GM19372 (cell line): ENCODE measurements at regions not wholly inside any gene's neighbourhood (a gene's known extent, or its start where the extent isn't known, plus 50 kb on each side); places are given as distances from the start of the nearest gene placed in this dataset.
"Not testable (repeated sequence)": the region's sequence is repeated elsewhere in the genome, so short reads cannot be mapped to it uniquely, and the experiment has no call there.

Experiments used
- ATAC-seq: cut with Tn5 transposase; IDR thresholded peaks from one replicate; pipeline ENCODE4 v1.9.1; 2021; ENCODE audit warnings: mild to moderate bottlenecking, low read depth, moderate library complexity; ENCODE audit not compliant: unreplicated experiment

DNA sequence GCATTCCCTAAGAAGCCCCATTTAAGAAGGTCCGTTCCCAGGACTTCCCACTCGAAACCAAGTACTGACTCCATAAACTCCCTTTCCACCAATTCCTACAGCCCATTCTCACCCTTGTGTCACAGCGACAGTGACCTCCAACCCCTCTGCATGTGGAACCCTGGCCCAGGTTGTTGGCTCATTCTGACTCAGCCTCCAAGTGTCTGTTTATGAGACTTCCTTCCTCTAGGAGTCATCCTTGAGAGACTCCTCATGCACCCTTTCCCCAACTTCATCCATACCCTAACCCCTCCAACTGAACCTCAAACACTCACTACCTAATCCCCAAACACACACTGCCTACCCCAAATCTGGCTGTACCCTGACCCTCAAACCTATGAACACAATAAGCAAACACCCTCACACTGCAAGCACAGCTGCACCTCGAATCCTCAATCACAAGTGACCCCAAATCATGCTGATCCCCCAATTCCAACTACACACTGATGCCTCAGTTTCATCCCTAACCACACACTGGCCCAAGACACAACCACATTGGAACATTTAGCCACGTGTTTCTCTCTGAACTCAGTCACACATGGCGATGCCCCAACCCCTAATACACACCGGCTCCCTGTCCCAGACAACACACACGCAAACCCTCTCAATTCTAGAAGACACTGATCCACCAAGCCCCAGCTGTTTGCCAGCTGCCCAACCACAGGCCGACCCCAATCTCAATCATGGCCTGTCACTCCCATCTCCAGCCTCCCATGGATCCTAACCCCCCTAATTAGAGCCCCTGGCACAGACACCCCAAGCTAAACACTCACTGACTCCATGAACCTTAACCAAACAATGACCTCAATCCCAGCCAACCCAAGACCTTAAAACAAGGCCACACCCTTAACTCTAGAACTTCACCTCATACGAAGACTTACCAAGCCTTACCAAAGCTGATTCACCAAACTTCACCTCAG, 219.6 kb downstream of the CYP26B1 start:
- no peak for ATAC-seq

- ATAC-seq = no peak
Observed at GRCh38 chr2:71926876-71927756, 220.5 kb downstream of the CYP26B1 start.

GRCh38 chr2:71926089-71926447, 221.6 kb downstream of the CYP26B1 start:
- no peak for ATAC-seq

DNA sequence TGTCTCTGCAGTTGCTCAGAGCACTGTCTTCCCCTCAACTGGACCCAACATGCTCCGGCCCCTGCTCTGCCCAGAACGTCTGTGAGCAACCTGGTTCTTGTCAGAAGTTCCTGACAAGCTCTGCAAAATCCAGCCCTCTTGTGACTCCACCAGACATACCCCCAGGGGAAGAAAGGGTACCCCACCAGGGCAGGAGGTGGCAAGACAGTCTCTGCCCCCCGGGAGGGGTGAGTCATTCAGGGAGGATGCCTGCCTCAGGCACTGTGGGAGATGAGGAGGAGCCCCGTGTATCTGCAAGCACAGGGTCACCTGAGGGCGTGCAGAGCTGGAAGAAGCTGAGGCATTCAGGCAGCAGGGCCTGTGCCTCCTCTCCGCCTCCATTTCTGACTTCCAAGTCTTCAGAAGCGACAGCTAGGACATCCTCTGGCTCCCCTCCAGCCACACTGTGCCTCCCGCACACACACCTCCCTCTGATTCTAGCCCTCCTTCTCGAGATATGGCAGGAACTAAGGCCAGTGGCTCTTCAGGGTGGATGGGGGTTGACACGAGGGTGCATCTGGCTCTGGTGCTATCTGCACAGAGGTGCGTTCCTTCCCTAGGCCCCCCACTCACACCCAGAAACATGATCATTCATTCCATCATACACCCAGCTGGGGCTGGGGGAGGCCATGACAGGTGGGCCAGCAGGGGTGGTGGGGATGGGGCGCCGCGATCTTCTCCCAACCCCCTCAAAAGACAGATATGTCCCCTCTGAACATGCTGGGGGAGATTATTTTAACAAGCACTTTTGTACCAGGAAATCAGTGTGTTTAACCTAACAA, 222.2 kb downstream of the CYP26B1 start:
- ATAC-seq = no peak

DNA sequence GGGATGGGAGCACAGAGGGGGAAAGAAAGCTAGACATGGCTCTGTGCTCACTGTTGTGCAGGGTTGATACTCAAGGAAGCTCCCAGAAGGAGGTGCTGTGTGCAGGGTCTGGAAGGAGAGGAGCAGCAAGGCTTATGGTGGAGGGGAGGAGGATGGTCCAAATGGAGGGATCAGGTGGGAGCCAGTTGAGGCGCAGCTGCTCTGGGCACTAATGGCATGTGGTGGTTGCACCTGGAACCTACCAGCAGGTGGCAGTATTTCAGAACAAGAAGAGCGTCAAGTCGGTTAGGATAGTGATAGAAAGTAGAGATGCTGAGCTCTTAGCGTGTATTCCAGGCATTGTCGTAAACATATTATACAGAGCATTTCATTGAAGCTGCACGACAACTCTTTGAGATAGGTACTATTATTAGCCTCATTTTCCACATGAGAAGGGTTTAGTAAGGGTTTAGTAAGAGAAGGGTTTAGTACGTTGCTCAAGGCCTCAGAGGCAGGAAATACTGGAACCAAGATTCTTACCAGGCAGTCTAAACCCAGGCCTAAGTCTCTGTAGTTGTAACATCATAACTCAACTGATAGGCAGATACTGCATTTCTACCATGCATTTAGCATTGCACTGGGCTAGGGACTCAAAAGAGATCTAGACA, 223.7 kb downstream of the CYP26B1 start:
- peak; percentile 77 for ATAC-seq

DNA sequence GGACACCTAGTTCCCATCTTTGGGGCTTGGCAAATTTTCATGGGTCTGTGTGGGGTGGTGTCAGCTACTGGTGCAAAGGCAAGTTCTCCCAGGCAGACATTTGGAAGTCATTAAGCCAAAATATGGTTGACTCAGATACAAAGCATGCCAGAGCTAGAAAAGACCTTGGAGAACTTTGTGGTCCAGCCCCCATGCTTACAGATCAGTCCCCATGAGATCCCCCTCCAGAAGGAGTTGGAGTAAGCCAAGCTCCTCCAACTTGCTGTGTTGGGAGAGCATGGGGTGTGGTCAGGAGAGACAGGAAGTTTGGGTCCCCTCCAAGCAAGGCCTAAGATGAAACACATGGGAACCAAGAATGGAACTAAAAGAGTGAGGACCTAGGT, 224.5 kb downstream of the CYP26B1 start:
- ATAC-seq = no peak

GRCh38 chr2:71922499-71923142, 225.0 kb downstream of the CYP26B1 start:
- no peak for ATAC-seq

DNA sequence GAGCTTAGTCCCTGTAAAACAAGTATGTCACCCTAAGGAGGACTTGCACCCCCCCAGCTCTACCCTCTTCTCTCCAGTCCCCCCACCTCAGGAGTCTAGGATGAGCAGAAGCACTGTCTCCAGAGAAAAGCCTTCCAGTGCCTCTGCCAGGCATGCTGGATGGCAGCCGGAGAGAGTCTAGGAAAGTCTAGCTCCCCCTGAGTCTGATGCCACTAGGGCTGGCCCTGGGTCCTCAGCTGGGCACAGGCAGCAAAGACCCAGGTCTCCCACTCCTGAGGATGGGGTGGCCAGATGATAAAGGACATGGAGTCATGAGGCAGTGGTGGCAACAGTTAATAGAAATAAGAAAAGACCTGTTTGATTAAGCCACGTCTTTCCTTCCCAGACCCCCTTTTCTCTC, 225.6 kb downstream of the CYP26B1 start:
- ATAC-seq = no peak

GRCh38 chr2:71920819-71921218, 226.8 kb downstream of the CYP26B1 start:
- ATAC-seq = not testable (repeated sequence)

- no peak for ATAC-seq
Observed at GRCh38 chr2:71919708-71920107, 228.0 kb downstream of the CYP26B1 start.

DNA sequence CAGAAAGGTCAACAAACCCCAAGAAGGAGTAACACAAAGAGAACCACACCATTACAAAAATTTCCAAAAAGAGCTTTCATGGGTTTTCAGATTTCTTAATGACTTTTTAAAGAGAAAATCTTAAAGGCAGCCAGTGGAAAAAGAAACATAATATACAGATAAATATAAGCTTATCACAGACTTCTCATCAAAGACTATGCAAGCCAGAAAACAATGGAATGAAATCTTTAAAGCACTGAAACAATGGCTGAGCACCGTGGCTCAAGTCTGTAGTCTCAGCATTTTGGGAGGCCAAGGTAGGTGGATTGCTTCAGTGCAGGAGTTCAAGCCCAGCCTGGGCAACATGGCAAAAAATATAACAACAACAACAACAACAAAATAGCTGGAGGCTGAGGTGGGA, 237.4 kb downstream of the CYP26B1 start:
- ATAC-seq = no peak

DNA sequence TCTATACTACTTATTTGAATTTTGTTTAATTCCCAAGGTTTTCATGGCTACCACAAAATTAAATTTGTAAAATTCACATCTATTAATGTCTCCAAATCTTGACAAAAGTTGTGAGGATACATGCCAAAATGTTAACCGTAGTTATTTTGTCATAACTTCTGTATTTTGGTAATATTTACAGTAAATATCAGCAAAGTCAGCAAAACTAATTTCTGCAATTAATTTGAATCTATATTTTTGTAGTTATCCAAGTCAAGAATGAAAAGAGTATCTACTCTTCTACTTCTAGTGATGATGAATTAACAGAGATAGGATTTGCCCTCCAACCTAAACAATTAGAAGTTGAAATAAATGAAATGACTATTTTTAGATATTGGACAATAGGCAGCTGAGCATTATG, 238.9 kb downstream of the CYP26B1 start:
- no peak for ATAC-seq

- no peak for ATAC-seq
Observed at GRCh38 chr2:71907503-71907902, 240.2 kb downstream of the CYP26B1 start.

DNA sequence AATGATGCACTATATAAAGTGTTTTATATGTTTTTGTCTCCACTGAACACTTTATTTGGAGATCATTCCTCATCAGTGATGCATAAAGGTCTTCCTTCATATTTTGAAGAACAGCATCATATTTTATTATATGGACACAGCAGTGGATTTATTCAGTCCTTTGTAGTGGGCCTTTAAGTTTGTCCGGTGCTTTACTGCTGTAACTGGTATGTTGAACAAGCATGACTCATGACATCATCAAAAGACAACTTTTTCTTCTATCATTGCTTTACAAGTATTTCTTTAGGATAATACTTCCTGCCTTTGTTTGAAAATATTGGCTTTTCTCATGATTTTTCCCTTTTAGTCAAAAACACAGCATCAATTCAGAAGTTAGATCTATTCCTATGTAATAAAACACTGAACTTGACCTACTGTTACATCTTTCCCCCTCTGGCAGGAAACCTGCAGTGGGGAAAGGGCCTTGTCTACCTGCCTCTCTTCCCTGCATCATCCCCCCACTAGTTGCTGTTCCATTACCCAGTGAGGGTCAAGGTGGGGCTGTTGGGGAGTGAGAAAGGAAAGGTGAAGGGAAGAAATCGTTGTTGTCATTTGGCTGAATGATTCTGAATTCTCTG, 241.2 kb downstream of the CYP26B1 start:
- no peak for ATAC-seq

DNA sequence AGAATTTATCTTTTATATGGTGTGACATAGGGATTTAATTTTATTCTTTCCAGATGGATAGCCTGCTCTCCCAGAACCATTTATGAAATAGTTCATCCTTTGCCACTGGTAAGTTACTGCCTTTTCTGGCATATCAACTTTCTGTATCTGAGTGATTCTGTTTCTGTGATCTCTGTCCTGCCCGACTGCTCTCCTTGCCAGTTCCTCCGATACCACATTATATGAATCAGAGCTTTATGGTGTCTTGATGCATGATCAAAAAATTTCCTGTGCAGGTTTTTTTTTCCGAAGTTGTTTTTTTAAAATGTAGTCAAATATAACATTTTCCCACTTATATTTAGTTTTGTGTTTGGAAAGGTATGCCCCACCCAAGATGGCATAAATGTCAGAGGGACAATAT, 242.5 kb downstream of the CYP26B1 start:
- no peak for ATAC-seq

GRCh38 chr2:71903841-71904240, 243.8 kb downstream of the CYP26B1 start:
- no peak for ATAC-seq

DNA sequence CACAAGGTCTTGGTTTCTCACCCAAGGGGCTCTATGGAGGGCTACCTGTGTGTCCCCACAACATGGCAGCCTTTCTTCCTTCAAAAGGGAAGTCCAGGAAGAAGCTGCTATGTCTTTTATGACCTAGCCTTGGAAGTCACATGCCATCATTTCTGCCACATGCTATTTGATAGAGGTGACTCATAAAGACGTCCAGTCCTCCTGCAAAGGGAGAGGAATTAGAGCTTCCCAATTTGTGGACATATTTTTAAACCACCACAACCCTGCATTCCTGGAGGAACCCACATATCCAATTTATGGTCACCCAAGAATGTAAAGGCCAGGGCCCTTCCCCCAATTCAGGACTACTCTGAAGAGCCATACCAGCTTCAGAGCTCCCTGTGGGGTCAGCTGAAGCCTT, 246.2 kb downstream of the CYP26B1 start:
- no peak for ATAC-seq

- no peak for ATAC-seq
Observed at GRCh38 chr2:71898851-71899681, 248.6 kb downstream of the CYP26B1 start.
